HT-29 (cell line): ENCODE measurements at regions not wholly inside any gene's neighbourhood (a gene's known extent, or its start where the extent isn't known, plus 50 kb on each side); places are given as distances from the start of the nearest gene placed in this dataset.
"Not testable (repeated sequence)": the region's sequence is repeated elsewhere in the genome, so short reads cannot be mapped to it uniquely, and the experiment has no call there.

Experiments used
- DNase-seq: peaks from one replicate; pipeline ENCODE4 v3.0.0-alpha.2; 2015; ENCODE audit warnings: low spot score

GRCh38 chr1:73475316-73475870, 722.6 kb downstream of the LRRIQ3 start:
- DNase-seq: no peak

DNA sequence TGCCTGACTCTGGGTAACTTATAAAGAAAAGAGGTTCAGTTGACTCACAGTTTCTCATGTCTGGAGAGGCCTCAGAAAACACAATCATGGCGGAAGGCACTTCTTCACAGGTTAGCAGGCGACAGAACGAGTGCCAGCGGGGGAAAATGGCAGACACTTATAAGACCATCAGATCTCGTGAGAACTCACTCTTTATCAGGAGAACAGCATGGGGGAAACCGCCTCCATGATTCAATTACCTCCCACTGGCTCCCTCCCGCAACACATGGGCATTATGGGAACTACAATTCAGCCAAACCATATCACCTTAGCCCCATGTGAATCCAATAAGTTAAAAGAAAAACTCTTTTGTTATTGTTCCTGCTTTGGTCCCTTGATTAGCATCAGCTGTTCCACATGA, 725.2 kb downstream of the LRRIQ3 start:
- DNase-seq: no peak

- no peak for DNase-seq
These were observed 730.2 kb downstream of the LRRIQ3 start for GRCh38 chr1:73467731-73468130.

- no peak for DNase-seq
These were observed 734.1 kb downstream of the LRRIQ3 start for GRCh38 chr1:73463873-73464272.

GRCh38 chr1:73452522-73452921, 745.5 kb downstream of the LRRIQ3 start:
- no peak for DNase-seq

- DNase-seq: not testable (repeated sequence)
These were observed 747.3 kb downstream of the LRRIQ3 start for GRCh38 chr1:73450668-73451067.

- no peak for DNase-seq
These were observed 786.5 kb downstream of the LRRIQ3 start for GRCh38 chr1:73411479-73411878.

GRCh38 chr1:73401666-73402065, 796.3 kb downstream of the LRRIQ3 start:
- peak; percentile 12 for DNase-seq

- no peak for DNase-seq
These were observed 815.0 kb downstream of the LRRIQ3 start for GRCh38 chr1:73382966-73383365.

GRCh38 chr1:73366734-73367413, 831.1 kb downstream of the LRRIQ3 start:
- DNase-seq: no peak

DNA sequence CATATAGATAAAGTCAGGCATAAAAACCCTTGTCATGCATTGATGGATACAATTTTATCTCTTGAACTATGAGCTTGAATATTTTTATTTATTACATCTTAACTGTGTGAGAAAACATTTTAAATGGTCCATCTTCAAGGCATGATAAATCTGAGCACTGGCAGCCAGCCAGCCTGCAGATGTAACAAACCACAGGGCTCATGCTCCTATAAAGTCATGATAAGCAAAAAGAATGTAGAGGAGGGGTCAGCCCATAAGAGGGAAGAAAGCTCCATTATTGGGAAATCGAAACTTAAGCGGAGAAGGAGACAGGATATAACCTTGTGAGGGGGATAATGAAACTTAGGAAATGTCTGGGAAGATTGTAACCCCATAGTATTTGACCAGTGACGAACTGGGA, 839.0 kb downstream of the LRRIQ3 start:
- no peak for DNase-seq

DNA sequence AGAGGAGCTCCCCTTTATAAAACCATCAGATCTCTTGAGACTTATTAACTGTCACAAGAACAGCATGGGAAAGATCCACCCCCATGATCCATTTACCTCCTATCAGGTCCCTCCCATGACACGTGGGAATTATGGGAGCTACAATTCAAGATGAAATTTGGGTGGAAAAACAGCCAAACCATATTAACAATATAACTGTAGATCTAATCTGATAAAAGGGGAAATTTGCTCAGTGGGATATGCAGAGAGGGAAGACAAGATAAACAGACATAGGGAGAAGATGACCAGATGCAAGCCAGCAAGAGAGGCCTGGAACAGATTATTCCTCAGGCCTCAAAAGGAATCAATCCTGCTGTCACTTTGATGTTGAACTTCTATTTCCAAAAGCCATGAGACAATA, 841.5 kb downstream of the LRRIQ3 start:
- no peak for DNase-seq

DNA sequence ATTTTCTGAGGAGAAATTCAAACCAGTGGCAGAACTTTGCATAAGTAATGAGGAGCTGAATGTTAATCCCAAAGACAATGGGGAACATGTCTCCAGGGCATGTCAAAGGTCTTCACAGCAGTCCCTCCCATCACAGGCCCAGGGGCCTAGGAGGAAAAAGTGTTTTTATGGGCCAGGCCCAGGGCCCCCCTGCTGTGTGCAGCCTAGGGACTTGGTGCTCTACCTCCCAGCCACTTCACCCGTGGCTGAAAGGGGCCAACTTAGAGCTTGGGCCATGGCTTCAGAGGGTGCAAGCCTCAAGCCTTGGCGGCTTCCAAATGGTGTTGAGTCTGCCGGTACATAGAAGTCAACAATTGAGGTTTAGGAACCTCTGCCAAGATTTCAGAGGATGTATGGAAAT, 854.0 kb downstream of the LRRIQ3 start:
- DNase-seq: no peak

GRCh38 chr1:73333847-73334503, 864.0 kb downstream of the LRRIQ3 start:
- DNase-seq: peak; percentile 16

DNA sequence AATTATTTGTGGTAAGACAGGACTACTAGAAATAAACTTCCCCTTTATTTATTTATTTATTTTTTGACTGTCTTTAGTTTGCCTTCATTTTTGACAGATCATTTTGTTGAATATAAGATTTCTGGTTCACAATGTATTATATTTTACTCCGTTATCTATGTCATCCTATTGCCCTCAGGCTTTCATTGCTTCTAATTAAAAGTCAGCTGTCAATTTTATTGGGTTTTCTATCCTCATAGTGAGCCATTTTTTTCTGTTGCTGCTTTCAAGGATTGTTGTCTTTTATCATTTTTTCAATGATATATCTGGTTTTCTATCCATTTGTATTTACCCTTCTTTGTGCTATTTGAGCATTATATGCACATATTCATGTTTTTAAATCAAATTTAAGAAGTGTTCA, 866.2 kb downstream of the LRRIQ3 start:
- DNase-seq: no peak

DNA sequence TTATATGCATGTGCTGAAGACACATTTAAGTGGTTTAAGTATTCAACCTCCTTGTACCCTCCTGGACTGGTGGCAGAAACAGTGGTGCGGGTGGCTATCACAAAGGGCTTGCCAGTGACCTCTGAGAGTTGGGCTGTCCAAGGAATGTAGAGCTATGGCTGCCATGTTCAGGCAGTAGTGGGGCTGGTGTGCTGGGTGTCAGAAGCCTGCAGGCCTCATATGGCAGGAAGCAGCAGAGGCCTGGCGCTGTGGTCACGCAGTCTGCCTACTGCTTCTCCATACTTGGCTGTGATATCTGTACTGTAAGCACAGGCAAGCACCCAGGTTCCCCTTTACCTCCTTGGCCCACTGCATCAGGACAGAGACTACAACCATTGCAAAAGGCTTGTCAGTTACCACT, 870.0 kb downstream of the LRRIQ3 start:
- no peak for DNase-seq

DNA sequence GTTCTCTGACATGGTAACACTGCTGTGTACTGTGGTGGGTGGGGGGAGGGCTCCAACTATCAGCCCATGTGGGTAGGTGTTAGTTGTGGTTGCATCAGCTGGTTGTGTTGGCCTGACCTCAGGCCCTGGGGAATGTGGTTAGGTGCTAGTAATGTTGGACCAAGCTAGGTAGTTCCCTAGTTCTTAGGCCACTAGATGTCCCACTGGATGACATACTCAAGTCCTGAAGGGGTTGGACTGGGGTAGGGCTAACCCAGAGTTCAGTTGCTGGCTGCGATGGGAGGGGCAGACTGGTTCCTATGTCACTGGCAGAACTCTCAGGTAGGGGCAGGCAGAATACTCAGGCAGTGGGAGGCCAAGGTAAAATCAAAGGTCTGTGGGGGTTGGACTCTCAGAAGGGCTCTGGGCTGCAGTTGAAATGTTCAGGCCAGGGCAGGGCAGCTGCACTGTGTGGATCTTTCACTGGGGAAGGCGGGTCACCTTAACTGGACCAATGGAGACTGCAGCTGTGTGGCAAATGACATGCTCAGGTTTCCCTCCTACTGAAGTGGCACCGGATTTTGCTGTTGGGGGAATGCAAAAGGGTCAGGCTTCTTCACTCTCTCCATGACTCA, 870.7 kb downstream of the LRRIQ3 start:
- no peak for DNase-seq

DNA sequence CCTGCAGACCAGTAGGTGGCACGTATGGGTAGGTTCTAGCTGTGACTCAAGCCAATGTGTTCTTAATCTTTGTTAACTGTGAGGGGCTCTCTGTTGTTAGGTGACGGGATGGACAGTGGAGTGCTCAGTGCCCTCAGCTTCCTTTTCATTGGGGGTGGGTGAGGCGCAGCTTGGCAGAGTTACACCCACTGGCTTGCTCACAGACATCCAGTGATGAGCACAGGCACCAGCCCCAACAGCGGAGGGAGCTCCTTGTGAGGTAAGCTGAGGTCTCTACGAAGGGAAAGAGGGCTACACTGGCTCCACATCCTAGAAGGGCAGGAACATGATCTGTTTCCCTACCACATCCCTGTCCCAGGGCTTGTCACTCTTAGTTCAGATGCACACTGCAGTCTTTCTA, 871.3 kb downstream of the LRRIQ3 start:
- DNase-seq: no peak

- DNase-seq: no peak
These were observed 887.1 kb downstream of the LRRIQ3 start for GRCh38 chr1:73310797-73311381.

GRCh38 chr1:73306899-73307555, 890.9 kb downstream of the LRRIQ3 start:
- DNase-seq: no peak

DNA sequence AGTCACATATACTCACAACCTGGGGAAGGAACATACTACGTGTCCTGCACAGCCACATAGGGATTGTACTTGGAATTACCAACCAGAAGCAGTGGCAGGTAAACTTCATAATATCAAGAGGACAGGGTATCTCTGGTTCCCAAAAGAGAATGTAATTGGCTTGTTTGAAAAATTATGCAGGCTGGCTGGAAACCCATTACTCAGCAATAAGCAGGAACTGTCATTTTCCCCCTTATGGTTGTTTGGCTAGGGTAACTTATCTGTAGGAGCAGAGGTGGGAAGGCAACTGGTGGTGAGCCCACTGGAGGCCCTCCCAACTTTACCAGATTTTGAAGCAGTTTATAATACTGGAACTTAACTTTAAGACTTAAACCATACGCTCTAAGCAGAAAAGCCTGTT, 924.1 kb downstream of the LRRIQ3 start:
- DNase-seq: no peak

GRCh38 chr1:73245196-73245595, 952.8 kb downstream of the LRRIQ3 start:
- not testable (repeated sequence) for DNase-seq
